Rectal smooth muscle tissue (tissue), 1 donor: ENCODE measurements at regions not wholly inside any gene's neighbourhood (a gene's known extent, or its start where the extent isn't known, plus 50 kb on each side); places are given as distances from the start of the nearest gene placed in this dataset.

ENCODE experiments used
- H3K27ac ChIP-seq: one replicate; pipeline ENCODE4 v1.7.0; 2013; ENCODE audit warnings: low read depth, low read length, inconsistent platforms
- H3K27me3 ChIP-seq: one replicate; pipeline ENCODE4 v1.7.0; 2013; ENCODE audit warnings: low read length; ENCODE audit not compliant: control insufficient read depth, insufficient read depth
- H3K36me3 ChIP-seq: one replicate; pipeline ENCODE4 v1.7.0; 2013; ENCODE audit warnings: low read length; ENCODE audit not compliant: control insufficient read depth, insufficient read depth
- H3K4me1 ChIP-seq: one replicate; pipeline ENCODE4 v1.7.0; 2013; ENCODE audit warnings: low read length; ENCODE audit not compliant: control insufficient read depth, insufficient read depth
- H3K4me3 ChIP-seq: one replicate; pipeline ENCODE4 v1.7.0; 2013; ENCODE audit warnings: low read length
- H3K9ac ChIP-seq: one replicate; pipeline ENCODE4 v1.7.0; 2013; ENCODE audit warnings: low read length

- no peak overlapping the region for H3K27ac ChIP-seq
- no peak overlapping the region for H3K9ac ChIP-seq
- H3K36me3 ChIP-seq: no peaks in the 10 kb centered on the region
- H3K4me1 ChIP-seq: no peaks in the 10 kb centered on the region
- no peaks in the 10 kb centered on the region for H3K27me3 ChIP-seq
- no peak overlapping the region for H3K4me3 ChIP-seq
Measured at GRCh38 chr5:28743025-28743715, 1704.8 kb upstream of the CDH9 start.

DNA sequence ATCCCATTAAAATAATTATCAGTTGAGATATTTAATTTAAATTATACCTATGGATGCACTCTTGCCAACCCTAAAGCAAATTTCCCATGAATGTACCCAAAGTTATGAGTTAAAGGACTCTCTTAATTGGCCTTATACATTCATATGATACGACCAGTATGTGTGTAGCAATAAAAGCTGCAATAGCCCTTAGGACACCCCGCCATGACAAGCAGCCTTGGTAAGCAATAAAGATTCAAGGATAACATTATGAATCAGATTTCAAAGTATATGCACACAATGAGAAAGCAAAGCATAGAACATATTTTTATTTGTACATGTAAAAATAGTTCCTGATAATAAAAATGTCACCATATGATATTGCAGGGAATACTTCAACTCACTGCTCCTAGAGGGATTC lies 1699.3 kb upstream of the CDH9 start:
- no peaks in the 10 kb centered on the region for H3K4me1 ChIP-seq
- H3K36me3 ChIP-seq: no peaks in the 10 kb centered on the region
- no peaks in the 10 kb centered on the region for H3K27me3 ChIP-seq
- H3K4me3 ChIP-seq: no peak overlapping the region
- no peak overlapping the region for H3K27ac ChIP-seq
- H3K9ac ChIP-seq: no peak overlapping the region

- Histone ChIP-seq H3K27me3 (no peaks in the 10 kb centered on the region), H3K9ac (no peak overlapping the region)
Measured at GRCh38 chr5:28737222-28737621, 1698.8 kb upstream of the CDH9 start.

DNA sequence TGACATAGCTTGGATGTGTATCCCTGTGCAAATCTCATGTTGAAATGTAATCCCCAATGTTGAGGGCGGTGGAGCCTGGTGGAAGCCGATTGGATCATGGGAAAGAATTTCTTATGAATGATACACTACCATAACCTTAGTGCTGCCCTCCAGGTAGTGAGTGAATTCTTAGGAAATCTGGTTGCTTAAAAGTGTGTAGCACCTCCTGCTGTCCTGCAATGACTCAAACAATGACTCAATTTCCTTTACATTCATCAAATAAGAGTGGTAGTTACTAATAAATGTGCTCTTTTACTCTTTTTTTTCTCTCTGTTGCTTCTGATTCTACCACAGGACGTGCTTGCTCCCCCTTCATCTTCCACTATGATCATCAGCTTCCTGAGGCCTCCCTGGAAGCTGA lies 1696.0 kb upstream of the CDH9 start:
- Histone ChIP-seq H3K27me3 (no peaks in the 10 kb centered on the region), H3K36me3 (no peaks in the 10 kb centered on the region), H3K4me1 (no peaks in the 10 kb centered on the region), H3K4me3 (no peak overlapping the region), H3K27ac (no peak overlapping the region), H3K9ac (no peak overlapping the region)

More at GRCh38 chr5:28737222-28737621, 1698.8 kb upstream of the CDH9 start:
- no peaks in the 10 kb centered on the region for H3K4me1 ChIP-seq
- H3K27ac ChIP-seq: no peak overlapping the region
- no peaks in the 10 kb centered on the region for H3K36me3 ChIP-seq
- no peak overlapping the region for H3K4me3 ChIP-seq

GRCh38 chr5:28729067-28729466 lies 1690.7 kb upstream of the CDH9 start:
- Histone ChIP-seq H3K27me3 (no peaks in the 10 kb centered on the region), H3K9ac (no peak overlapping the region), H3K4me3 (no peak overlapping the region), H3K27ac (no peak overlapping the region), H3K4me1 (no peaks in the 10 kb centered on the region), H3K36me3 (no peaks in the 10 kb centered on the region)

DNA sequence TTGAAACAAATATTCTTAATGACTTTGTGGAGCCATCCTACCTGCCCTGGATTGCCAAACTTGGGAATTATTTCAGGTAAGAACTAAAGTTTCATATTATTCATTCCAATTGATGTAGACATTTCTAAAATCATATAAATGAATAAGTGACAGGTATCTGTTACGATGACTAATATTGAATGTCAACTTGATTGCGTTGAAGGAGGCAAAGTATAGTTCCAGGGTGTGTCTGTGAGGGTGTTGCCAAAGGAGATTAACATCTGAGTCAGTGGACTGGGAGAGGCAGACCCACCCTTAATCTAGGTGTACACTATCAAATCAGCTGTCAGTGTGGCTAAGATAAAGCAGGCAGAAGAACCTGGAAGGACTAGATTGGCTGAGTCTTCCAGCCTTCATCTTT lies 1688.4 kb upstream of the CDH9 start:
- no peaks in the 10 kb centered on the region for H3K27me3 ChIP-seq
- H3K9ac ChIP-seq: no peak overlapping the region
- H3K4me1 ChIP-seq: no peaks in the 10 kb centered on the region
- no peak overlapping the region for H3K4me3 ChIP-seq
- H3K27ac ChIP-seq: no peak overlapping the region
- no peaks in the 10 kb centered on the region for H3K36me3 ChIP-seq

- no peak overlapping the region for H3K4me3 ChIP-seq
- no peaks in the 10 kb centered on the region for H3K4me1 ChIP-seq
- no peak overlapping the region for H3K27ac ChIP-seq
Measured at GRCh38 chr5:28725001-28725400, 1686.6 kb upstream of the CDH9 start.

GRCh38 chr5:28714907-28715698 lies 1676.7 kb upstream of the CDH9 start:
- Histone ChIP-seq H3K4me1 (no peaks in the 10 kb centered on the region), H3K36me3 (no peaks in the 10 kb centered on the region), H3K4me3 (no peak overlapping the region), H3K27ac (no peak overlapping the region), H3K27me3 (no peaks in the 10 kb centered on the region), H3K9ac (no peak overlapping the region)

More at GRCh38 chr5:28725001-28725400, 1686.6 kb upstream of the CDH9 start:
- H3K9ac ChIP-seq: no peak overlapping the region
- no peaks in the 10 kb centered on the region for H3K36me3 ChIP-seq
- H3K27me3 ChIP-seq: no peaks in the 10 kb centered on the region

DNA sequence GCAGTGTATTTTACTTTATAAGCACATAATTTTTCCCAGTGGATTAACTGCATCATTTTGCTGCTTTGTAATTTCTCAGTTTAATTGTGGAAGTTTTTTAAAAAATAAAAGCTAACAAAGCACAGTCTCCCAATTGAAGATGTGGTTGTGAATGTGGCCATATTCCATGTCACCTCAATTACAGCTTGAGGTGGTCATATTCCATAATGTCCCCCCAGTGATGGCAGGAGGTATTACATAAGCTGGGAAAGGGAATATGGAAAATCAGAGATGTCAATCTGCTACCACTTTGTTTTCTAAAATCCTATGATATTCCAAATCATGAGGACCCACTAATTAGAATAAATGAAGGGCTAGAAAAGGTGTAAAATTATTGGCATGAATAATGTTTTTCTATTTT lies 1672.0 kb upstream of the CDH9 start:
- Histone ChIP-seq H3K4me3 (no peak overlapping the region), H3K27me3 (no peaks in the 10 kb centered on the region), H3K4me1 (no peaks in the 10 kb centered on the region), H3K27ac (no peak overlapping the region), H3K36me3 (no peaks in the 10 kb centered on the region), H3K9ac (no peak overlapping the region)

- H3K9ac ChIP-seq: no peak overlapping the region
- H3K36me3 ChIP-seq: no peaks in the 10 kb centered on the region
- no peak overlapping the region for H3K4me3 ChIP-seq
- no peaks in the 10 kb centered on the region for H3K27me3 ChIP-seq
- no peaks in the 10 kb centered on the region for H3K4me1 ChIP-seq
- H3K27ac ChIP-seq: no peak overlapping the region
Measured at GRCh38 chr5:28708472-28708871, 1670.1 kb upstream of the CDH9 start.

DNA sequence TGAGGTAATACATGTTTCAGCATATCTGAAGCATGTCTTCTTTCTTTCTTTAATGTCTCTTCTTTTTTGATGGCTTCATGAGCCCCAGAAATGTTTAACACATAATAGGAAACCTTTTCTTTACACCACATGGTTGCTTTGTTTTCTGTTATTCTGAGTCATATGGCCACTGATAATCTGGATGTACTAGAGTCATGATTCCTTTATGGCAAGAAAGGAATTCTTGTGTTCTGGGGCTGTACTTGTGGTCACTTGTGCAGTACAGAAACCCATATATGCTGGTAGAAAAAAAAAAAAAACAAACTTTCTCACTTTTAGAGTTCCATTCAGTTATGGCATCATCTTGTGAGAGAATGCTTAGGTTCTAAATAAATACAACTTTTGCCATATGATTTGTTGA lies 1669.3 kb upstream of the CDH9 start:
- Histone ChIP-seq H3K27me3 (no peaks in the 10 kb centered on the region), H3K36me3 (no peaks in the 10 kb centered on the region), H3K9ac (no peak overlapping the region), H3K4me3 (no peak overlapping the region), H3K4me1 (no peaks in the 10 kb centered on the region), H3K27ac (no peak overlapping the region)

- Histone ChIP-seq H3K9ac (no peak overlapping the region), H3K27me3 (no peaks in the 10 kb centered on the region), H3K4me3 (no peak overlapping the region), H3K4me1 (no peaks in the 10 kb centered on the region), H3K27ac (no peak overlapping the region), H3K36me3 (no peaks in the 10 kb centered on the region)
Measured at GRCh38 chr5:28703651-28704260, 1665.4 kb upstream of the CDH9 start.
